OCI-M2 (cell line): ENCODE measurements at regions not wholly inside any gene's neighbourhood (a gene's known extent, or its start where the extent isn't known, plus 50 kb on each side); places are given as distances from the start of the nearest gene placed in this dataset.
A peak's percentile ranks its signal among the peaks of the same experiment; 100 is the strongest.

Source experiments
- DNase-seq: peaks from one replicate; lab custom pipeline; 2025; ENCODE audit not compliant: unreplicated experiment; lab: John Stamatoyannopoulos, UW

DNA sequence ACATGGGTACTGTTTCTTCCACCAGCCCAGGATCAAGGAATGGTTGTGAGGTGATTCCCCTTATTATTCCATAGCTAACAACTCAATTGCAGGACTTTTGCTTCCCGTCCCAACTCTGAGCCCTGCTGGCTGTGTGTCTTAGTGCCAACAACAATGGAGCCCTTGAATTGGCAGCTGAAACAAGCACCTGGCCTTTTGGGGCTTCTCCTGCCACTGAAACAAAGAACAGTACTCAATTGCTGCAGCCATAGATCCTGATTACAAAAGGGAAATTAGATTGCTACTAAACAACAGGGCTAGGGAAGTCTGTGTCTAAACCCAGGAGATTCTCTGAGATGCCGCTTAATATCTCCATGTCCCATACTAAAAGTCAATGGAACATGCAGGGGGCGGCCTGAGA lies 61.3 kb upstream of the CARMIL1 start:
- no peak for DNase-seq

DNA sequence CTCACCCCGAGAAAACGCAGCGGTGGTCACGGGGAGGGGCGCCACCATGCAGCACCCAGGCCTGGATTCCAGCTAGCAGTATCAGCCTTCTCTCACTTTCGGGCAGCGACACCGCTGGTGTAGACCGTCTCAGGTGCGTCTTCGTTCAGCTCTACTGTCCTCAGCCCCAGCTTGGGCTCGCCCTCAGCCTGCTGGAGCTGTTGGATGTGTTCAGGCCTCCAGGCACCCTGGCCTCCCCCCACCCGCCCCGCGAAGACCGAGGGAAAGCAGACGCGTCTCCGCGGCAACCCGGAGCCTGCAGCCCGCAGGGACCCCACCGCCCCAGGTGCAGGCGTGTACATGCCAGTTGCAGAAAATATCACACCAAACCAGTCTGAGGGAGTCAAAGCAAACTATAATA lies 60.8 kb upstream of the CARMIL1 start:
- DNase-seq: no peak

DNA sequence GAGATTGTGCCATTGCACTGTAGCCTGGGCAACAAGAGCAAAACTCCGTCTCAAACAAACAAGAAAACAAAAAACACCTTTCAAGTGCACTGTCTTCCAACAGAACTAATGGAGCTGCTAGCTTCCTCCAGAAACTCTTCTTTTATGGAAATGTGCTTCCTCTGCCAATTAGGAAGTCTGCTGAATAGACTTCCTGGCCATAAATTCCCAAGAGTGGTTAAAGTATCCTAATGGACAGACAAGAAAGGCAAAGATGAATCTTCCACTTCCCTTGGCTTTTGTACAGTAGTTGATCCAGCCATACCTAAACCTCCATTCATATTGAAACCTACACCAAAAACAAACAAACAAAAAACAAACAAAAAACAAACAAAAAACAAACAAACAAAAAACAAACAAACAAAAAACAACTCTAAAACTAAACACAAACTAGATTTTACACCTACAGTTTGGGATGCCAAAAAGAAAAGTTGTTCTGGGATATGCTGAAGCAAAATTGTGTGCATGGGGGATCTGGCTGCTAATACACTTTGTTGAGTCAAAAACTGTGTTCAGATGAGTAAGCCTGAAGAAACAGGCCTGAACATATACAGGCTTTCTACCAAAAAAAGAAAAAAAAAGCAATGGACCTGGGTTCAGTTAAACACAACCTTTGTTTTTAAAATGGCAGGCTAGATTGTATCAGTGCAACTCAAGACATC lies 59.8 kb upstream of the CARMIL1 start:
- DNase-seq: no peak

DNA sequence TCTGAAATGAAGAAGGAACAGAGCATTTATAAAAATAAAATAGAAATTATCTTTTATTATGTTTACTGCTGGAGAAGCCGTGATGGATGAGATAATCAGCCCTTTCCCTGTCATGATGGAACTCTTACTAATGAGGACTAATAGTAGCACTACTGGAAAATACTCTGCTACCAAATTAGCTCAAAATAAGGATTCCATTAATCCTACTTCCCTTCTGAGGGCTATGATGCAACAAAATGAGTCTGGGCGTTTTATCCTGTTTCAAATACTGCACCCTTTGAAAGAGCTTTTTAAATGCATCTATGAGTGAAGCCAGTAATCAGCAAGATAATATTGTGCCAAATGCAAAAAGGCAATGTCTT lies 59.3 kb upstream of the CARMIL1 start:
- no peak for DNase-seq

DNA sequence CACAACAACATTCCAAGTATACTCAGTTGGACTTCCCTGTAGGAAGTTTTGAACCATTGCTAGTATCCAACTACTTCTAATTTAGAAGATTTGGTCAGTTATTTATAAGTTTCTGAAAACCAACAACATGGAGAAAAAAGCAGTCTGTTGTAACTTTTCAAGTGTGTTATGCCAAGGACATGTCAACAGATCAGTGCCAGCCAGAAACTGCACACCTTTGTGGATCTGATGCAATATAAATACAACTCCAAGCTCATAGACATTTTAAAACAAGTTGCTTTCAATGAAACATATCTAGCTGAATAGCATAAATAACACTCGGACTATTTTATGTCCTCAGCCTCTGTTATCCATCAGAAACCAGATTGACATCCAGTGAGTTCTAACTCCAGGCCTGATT lies 58.3 kb upstream of the CARMIL1 start:
- no peak for DNase-seq

DNA sequence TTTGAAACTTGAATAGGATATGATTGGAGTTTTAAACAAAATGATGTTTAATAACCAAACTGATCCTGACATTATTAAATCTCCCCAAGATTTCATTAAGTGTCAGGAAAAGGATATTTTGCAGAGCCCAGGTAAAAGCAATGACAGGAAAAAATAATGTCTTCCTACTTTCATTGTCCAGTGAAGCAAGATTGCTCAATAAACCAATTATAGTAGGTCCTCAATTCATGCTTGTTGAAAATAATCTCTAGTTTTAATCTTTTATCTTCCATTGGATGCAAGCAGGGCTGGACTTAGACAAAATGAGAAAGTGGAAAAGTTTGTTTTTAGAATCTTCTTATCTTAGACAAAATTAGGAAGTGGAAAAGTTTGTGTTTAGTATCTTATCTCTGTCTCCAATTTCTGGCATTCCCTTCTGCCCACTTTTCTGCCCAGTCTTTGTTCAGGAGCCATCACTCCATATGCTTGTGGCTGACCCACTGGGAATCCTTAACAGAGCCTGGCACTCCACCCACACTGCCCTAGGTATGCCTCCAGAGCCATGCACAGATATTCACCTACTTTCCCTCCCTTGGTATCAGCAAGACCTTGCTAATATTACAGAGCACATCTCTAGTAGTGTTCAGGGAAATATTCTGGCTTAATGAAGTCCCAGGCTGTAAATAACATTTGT lies 57.0 kb upstream of the CARMIL1 start:
- no peak for DNase-seq

DNA sequence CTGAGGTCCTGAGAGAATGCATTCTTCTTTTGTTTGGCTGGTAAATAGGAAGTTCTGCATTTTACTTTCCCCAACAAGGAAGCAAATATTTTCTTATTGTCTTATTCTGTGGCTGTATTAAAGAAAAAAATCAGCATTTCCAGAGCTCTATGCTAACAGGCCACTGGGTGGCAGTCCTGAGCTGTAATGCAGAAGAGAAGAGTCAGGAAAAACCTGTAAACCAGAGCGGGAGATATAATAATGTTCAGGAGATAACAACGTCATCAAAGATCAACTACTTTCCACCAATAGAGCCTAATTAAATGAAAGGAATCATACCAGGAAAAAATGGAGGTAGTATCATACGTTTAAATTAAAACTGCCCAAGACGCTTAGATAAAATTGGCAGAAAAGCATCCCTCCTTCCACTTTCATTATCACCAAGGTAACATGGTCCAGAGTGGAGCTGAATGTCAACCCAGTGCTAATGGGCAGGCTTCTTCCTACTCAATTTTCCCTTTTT lies 55.6 kb upstream of the CARMIL1 start:
- DNase-seq: peak; percentile 43

DNA sequence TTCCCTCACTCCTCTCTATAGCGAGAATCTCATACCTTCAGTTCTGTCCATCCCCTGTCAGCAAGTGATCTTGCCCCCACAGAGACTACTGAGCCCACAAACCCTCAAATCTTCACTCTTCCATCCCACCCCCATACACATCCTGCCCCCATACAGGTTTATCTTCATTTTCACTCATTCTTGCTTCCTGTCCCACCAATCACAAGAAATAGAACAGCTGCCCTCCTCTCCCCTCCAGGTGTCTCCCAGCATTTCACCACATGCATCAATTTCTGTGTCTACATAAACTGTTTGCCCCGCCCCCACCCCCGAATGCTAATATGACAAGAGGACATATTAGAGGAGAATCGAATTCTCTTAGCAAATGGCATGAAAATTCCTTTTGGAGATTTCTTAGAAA lies 54.9 kb upstream of the CARMIL1 start:
- DNase-seq: no peak

DNA sequence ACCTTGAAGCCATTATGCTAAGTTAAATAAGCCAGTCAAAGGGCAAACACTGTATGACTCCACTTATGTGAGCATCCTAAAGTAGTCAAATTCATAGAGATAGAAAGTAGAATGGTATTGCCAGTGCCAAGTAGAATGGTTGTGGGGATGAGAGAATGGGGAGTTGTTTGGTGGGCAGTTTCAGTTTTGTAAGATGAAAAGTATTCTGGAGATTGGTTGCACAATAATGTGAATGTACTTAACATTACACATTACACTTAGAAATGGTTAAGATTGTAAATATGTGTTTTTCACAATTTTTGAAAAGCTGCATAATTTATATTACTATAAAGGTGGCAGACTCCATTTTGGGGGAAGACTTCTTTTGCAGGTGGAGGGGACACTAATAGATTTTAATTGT lies 51.3 kb upstream of the CARMIL1 start:
- DNase-seq: no peak
